NCI-H1105 treated with DMSO at 0.1 percent for 48 hours (cell line): ENCODE measurements at regions not wholly inside any gene's neighbourhood (a gene's known extent, or its start where the extent isn't known, plus 50 kb on each side); places are given as distances from the start of the nearest gene placed in this dataset.
A peak's percentile ranks its signal among the peaks of the same experiment; 100 is the strongest.
"Not testable (repeated sequence)": the region's sequence is repeated elsewhere in the genome, so short reads cannot be mapped to it uniquely, and the experiment has no call there.

Experiments
- DNase-seq: peaks from one replicate; lab custom pipeline; 2025; lab: John Stamatoyannopoulos, UW

DNA sequence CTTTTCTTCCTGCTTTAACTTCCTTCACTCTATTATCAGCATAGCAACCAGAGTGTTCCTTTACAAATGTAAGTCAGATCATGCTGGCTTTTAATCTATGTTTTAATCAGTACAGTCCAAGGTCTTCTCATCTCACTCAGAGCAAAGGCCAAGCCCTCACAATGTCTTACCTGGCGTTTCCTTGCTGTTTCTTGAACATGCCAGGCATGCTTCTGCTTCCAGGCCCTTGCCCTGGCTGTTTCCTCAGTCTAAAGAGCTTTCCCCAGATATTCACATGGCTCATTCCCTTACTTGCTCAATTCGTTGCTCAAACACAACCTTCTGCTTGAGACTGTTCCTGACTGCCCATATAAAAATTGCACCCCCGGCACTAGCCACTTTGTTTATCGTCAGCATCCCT lies 121.7 kb upstream of the GLRA1 start:
- DNase-seq, result no peak

DNA sequence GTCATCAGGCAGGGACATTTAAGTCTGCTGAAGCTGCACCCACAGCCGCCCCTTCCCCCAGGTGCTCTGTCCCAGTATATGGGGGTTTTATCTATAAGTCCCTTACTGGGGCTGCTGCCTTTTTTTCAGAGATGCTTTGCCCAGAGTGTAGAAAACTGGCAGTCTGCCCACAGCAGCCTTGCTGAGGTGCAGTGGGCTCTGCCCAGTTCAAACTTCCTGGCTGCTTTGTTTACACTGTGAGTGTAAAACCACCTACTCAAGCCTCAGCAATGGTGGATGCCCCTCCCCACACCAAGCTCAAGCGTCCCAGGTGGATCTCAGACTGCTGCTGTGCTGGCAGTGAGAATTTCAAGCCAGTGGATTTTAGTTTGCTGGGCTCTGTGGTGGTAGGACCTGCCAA lies 114.2 kb upstream of the GLRA1 start:
- peak; percentile 17 for DNase-seq

DNA sequence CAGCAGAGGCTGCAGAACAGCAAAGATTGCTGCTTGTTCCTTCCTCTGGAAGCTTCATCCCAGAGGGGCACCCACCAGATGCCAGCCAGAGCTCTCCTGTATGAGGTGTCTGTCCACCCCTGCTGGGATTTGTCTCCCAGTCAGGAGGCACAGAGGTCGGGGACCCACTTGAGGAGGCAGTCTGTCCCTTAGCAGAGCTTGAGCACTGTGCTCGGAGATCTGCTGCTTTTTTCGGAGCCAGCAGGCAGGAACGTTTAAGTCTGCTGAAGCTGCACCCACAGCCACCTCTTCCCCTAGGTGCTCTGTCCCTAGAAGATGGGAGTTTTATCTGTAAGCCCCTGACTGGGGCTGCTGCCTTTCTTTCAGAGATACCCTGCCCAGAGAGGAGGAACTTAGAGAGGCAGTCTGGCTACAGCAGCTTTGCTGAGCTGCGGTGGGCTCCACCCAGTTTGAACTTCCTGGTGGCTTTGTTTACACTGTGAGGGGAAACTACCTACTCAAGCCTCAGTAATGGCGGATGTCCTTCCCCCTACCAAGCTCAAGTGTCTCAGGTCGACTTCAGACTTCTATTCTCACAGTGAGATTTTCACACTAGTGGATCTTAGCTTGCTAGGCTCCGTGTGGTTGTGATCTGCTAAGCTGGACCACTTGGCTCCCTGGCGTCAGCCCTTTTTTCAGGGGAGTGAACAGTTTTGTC lies 101.8 kb upstream of the GLRA1 start:
- DNase-seq, result not testable (repeated sequence)

DNA sequence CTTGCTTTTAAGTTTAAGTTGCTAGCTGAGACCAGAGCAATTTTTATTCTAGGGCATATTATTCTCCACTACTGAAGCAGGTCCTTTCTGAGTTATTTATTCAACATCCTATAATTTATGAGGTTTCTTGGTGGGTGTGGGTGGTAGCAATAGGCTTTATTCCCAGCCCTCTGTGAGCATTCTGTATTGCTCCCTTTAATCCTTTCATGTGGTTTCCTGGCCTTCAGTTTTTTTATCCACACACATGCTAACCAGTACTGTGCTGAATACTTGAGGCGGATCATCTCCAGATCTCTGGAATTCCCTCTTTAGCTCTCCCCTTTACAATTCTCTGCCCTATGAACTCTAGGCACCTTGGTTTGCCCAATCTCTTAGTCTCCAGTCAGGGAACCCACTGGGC lies 91.8 kb upstream of the GLRA1 start:
- DNase-seq, result no peak

DNA sequence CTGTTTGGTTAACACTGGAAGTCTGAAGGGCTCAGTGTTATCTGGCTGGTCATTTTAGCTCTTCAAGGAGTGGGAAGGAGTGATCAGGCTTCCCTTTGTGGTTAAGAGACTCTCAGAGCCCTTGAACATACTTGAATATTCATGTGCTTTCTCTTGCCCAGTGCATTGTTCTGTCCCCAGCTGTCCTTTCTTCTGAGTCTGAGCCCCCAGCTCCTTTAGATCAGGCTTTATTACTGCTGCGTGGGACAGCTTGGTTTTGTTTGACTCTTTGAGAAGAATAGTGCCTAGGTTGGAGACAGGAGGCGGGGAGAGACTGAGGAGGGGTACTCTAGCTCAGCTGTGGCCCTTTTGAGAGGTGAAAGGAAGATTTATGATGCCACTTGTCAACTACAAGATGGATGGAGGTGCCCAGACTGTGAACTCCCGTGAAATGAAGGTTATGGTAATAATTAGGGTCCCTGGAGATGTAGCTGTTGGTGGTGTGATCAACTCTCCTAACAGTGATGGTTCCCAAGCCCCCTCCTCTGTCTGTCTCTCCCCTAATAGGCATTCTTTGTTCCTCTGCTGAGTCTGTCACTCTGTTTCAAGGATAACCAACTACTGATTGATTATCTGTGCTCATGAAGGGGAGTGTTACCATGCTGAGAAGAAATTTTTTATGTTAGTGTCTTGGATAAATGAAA lies 83.1 kb upstream of the GLRA1 start:
- DNase-seq, result no peak

DNA sequence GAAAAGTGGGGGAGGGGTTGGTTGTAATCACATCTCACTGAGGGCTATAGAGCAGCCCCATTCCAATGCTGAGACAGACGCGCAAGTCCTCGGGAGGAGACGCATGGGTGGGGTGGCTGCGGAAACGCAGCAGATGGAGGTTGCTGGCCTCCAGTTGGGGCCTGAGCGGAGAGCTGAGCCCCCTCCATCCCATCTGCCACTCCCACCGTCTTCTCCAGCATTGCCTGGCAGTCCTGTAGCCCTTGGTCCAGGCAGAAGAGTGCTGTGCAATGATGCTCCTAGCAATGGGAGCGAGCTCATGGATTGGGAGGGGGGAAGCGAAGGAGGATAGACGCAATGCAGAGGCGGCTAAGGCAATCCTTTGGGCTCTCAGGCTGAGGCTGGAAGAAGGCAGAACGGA lies 79.4 kb upstream of the GLRA1 start:
- DNase-seq, result no peak
